Stimulated activated CD8-positive, alpha-beta memory T cell treated with anti-CD3 and anti-CD28 coated beads, Interleukin-4, amount 100 ng/mL, for 24 hours (primary cell): ENCODE measurements at regions not wholly inside any gene's neighbourhood (a gene's known extent, or its start where the extent isn't known, plus 50 kb on each side); places are given as distances from the start of the nearest gene placed in this dataset.

Source experiments
- DNase-seq: peaks from one replicate; pipeline ENCODE4 v3.0.0-alpha.2; 2020; ENCODE audit warnings: low read depth

- DNase-seq: no peak
These were observed 773.0 kb downstream of the MTRR start for GRCh38 chr5:8641786-8642505.

DNA sequence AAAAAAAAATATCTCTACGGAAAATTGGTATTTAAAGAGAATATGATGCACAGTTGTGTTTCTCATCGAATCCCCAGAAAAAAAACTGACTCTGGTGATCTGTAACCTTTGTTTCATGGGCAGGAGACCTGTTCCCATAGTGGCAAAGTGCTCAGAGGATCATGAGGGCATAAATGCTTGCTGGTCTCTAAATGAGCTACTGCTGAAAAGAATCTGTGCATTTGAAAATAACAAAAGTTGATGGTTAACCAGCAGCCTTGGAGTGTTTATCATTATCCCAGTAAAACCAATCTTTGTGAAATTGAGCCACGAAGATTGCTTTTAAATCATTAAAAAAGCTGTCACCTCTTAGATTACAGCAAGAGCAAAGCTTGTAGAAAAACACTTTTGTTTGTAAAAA, 775.4 kb downstream of the MTRR start:
- no peak for DNase-seq

- DNase-seq: no peak
These were observed 778.2 kb downstream of the MTRR start for GRCh38 chr5:8647111-8647510.

- DNase-seq: no peak
These were observed 781.2 kb downstream of the MTRR start for GRCh38 chr5:8650186-8650585.

DNA sequence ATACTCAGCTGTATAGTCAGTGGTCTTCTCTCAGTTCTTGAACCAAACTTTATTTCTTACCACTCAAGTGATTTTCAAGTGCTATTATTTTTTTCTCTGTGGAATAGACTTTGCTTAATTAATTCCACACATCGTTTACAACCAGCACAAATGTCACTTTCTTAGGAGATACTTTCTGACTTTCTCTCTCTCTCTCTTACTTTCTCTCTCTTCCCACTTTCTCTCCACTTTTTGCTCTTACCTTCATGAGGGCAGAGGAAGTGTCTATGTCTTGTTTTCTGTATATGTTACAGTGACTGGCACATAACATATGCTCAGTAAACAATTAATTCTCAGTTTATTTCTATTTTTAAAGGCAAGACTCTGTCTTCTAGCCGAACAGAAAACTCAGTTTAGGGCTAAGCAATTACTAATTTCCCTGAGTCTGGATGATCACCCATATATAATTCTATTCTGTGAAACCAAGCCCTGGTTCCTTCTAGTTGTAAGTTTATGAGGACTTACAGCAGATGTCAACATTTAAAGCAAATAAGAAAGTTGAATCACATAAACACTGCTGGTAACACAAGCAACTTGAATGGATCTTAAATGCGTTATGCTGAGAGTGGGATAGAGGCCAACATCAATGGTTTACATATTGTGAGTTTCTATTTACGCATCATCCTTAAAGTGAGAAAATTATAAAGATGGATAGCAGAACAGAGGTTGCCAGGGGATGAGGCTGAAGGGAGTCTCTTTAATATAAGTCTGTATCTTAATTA, 791.4 kb downstream of the MTRR start:
- no peak for DNase-seq

DNA sequence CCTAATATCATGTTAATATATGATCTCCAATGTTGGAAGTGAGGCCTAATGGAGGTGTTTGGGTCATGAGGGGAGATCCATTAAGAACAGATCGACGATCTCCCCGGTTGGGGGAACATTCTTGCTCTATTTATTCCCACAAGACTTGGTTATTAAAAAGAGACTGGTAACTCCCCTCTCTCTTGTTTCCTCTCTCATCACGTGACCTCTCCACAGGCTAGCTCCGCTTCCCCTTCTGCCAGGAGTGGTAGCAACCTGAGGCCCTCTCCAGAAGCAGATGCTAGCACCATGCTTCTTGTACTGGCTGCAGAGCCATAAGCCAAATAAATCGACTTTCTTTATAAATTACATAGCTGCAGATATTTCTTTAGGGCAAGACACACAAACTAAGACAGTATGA, 794.4 kb downstream of the MTRR start:
- no peak for DNase-seq

- DNase-seq: no peak
These were observed 806.2 kb downstream of the MTRR start for GRCh38 chr5:8675182-8675581.

DNA sequence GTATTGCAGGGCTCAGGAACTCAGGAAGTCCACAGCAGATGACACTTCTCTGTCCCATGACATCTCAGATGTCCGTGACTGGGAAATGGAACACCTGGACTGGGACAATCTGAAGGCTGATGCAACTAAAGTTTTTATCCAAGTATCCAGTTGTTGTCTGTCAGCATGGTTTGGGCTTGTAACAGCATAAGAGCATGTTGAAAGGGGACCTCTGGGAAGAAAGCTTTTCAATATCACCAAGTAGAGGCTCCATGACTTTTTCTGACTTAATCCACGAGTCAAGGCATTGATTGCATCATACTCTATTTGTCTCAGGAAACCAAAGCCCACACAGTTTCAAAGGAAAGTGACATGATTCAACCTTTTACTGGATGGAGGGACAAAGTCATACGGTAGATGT, 807.7 kb downstream of the MTRR start:
- no peak for DNase-seq

- no peak for DNase-seq
These were observed 813.4 kb downstream of the MTRR start for GRCh38 chr5:8682381-8682780.

DNA sequence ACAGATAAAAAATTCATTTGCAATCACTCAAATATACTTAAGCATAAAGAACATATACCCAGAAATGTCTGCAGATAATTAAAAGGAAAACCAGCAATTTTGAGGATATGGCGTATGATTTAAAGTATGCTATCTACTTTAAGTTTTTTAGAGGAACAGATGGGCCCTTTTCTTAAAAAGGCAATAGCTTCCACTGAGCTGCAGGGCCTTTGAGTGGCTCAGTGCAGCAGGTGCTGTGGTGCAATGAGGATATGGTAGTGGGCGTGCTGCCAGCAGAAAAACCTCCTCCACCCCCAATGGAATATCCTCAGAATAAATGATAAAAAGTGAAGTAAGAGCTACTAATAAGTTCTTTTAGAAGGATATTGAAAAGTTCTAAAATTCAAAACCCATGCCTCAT, 814.5 kb downstream of the MTRR start:
- DNase-seq: no peak

DNA sequence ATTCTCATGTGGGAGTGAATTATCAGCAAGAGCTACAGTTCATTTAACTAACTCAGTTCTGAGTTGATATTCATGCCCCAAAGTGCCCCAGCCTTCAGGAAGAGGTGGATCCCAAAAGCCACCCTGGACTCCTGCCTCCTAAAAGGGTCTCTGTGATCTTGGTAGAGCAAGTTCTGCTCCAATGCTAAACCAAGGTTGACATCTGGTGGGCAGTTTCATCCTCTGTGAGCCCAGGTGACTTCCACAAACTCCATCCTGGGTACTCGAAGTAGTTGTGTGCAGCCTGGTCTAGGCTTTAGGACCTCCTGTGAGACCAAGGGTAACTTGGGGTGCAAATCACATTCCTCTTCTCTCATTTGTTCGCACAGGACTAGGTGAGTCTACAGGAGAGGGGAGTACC, 816.8 kb downstream of the MTRR start:
- DNase-seq: no peak

DNA sequence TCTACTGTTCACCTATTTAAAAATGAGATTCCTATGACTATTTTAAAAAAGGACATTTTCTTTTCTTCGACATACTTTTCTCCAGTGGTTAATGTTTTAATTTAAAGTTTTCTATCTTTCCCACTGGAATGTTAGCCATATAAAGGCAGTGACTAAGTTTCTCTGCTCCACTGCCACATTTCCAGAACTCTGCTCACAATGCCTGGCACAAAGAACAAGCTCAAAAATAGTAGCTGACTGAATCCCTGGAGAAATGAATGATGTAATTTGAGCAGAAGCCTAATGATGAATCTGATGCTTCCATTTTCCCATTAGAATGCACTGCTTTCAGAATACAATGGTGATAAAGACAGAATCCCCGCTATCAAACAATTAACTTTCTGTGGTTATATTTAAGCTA, 817.8 kb downstream of the MTRR start:
- no peak for DNase-seq

DNA sequence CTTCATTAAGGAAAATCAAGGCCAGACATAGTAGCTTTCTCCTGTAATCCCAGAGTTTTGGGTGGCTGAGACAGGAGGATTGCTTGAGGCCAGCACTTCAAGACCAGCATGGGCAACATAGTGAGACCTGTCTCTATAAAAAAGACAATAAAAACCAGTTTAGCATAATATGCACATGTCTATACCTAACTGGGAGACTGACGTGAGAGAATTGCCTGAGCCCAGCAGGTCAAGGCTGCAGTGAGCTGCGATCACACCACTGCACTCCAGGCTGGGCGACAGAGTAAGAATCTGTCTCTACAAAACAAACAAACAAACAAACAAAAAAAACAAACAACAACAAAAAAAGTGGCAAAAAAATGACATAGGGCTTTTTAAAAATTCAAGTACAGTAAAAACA, 820.8 kb downstream of the MTRR start:
- DNase-seq: no peak

DNA sequence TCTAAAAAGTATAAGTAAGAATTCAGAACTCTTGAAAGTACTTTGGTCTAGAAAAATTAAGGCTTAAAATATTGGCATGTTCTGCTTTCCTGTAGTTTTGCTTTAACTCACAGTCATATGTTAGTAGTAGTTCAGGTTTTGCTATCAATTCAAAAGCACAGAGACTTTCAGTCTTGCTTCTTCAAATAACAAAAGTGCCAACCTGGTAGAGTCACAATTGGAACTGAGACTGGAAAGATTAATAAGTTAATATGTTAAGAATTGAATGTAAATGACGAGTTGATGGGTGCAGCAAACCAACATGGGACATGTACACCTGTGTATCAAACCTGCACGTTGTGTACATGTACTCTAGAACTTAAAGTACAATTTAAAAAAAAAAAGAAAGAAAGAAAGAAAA, 822.3 kb downstream of the MTRR start:
- DNase-seq: no peak

GRCh38 chr5:8693341-8693844, 824.4 kb downstream of the MTRR start:
- DNase-seq: no peak

DNA sequence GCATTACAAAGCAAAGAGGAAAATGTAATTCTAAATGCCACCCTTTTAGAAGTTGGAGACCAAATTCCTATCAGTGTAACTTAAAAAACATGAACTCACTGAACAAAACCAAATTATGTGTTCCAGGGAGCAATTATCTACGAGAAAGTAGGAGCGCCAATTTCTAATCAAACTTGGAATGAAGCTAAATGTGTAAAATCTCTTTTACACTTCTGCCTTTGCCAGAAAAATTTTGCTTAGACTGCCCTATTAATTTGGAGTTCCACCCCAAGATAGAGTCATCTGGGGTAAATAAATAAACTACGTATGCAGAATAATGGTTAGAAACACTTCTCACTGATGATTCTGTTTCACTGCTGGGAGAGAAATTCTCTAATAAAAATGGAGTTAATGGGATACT, 825.6 kb downstream of the MTRR start:
- DNase-seq: no peak

- DNase-seq: no peak
These were observed 827.2 kb downstream of the MTRR start for GRCh38 chr5:8695902-8696845.

GRCh38 chr5:8700222-8700621, 831.3 kb downstream of the MTRR start:
- DNase-seq: no peak

- no peak for DNase-seq
These were observed 831.7 kb downstream of the MTRR start for GRCh38 chr5:8700671-8701070.

- no peak for DNase-seq
These were observed 832.3 kb downstream of the MTRR start for GRCh38 chr5:8701251-8701650.

DNA sequence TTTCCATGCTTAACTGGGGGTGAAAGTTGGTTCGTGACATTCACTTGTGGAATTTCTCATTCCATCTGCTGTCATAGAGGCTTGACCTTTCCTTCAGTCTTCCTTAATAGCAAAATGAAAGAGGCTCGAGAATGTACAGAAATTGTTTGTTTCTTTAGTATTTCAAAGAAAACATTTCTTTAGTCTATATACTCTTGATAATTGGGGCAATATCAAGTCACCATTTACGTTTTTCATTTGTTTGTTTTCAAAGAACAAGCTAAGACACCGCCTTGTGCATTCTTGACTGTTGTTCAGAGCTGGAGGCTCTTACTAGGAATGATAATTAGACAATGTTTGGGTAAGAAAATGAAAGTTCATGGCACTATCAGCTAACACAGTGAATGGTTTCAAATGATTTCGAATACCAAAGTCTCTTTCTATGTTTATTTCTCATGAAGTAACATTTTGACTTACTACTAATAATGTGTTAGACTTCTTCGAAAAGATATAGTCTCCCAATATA, 835.4 kb downstream of the SEMA5A start:
- no peak for DNase-seq

DNA sequence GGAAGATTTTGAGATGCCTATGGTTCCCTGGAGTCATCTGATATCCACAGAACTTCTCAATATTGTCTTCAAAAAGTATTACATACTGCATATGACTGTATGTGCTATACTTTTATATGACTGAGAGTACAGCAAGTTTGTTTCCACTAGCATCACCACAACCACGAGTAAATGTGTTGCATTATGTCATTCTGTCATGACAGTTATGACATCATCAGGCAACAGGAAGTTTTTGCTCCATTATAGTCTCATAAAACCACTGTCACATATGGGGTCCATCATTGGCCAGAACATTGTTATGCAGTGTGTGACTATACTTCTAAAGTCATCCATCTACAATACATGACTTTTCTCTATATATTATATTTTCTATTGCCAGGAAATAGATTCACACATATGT, 831.7 kb downstream of the SEMA5A start:
- no peak for DNase-seq
